Embryonic facial prominence (tissue), 1 donor: ENCODE measurements at regions not wholly inside any gene's neighbourhood (a gene's known extent, or its start where the extent isn't known, plus 50 kb on each side); places are given as distances from the start of the nearest gene placed in this dataset.

Source experiments
- DNase-seq: peaks from one replicate; pipeline ENCODE4 v3.0.0-alpha.2; 2016; ENCODE audit errors: extremely low spot score

GRCh38 chr7:118696879-118697278 lies 472.4 kb downstream of the ANKRD7 start:
- no peak for DNase-seq

GRCh38 chr7:118699222-118699621 lies 474.7 kb downstream of the ANKRD7 start:
- DNase-seq: no peak

- DNase-seq: no peak
These were observed 484.2 kb downstream of the ANKRD7 start for GRCh38 chr7:118708741-118709140.

- no peak for DNase-seq
These were observed 487.2 kb downstream of the ANKRD7 start for GRCh38 chr7:118711688-118712087.

GRCh38 chr7:118713039-118713438 lies 488.5 kb downstream of the ANKRD7 start:
- DNase-seq: no peak

GRCh38 chr7:118720632-118721031 lies 496.1 kb downstream of the ANKRD7 start:
- no peak for DNase-seq

GRCh38 chr7:118731854-118732253 lies 507.4 kb downstream of the ANKRD7 start:
- DNase-seq: no peak

GRCh38 chr7:118734541-118734940 lies 510.0 kb downstream of the ANKRD7 start:
- DNase-seq: no peak

- no peak for DNase-seq
These were observed 510.9 kb downstream of the ANKRD7 start for GRCh38 chr7:118735441-118735840.

GRCh38 chr7:118737935-118738334 lies 513.4 kb downstream of the ANKRD7 start:
- no peak for DNase-seq

GRCh38 chr7:118745927-118746326 lies 521.4 kb downstream of the ANKRD7 start:
- DNase-seq: no peak

GRCh38 chr7:118747473-118747872 lies 523.0 kb downstream of the ANKRD7 start:
- DNase-seq: no peak

GRCh38 chr7:118753479-118753878 lies 529.0 kb downstream of the ANKRD7 start:
- DNase-seq: no peak

- no peak for DNase-seq
These were observed 530.1 kb downstream of the ANKRD7 start for GRCh38 chr7:118754608-118755007.

GRCh38 chr7:118755067-118755625 lies 530.6 kb downstream of the ANKRD7 start:
- no peak for DNase-seq

- DNase-seq: no peak
These were observed 532.6 kb downstream of the ANKRD7 start for GRCh38 chr7:118757066-118757465.

GRCh38 chr7:118758582-118758981 lies 534.1 kb downstream of the ANKRD7 start:
- DNase-seq: no peak

- DNase-seq: no peak
These were observed 535.4 kb downstream of the ANKRD7 start for GRCh38 chr7:118759921-118760320.

GRCh38 chr7:118762451-118762850 lies 537.9 kb downstream of the ANKRD7 start:
- no peak for DNase-seq

- no peak for DNase-seq
These were observed 539.7 kb downstream of the ANKRD7 start for GRCh38 chr7:118764221-118764620.

GRCh38 chr7:118771672-118772071 lies 547.2 kb downstream of the ANKRD7 start:
- DNase-seq: no peak

GRCh38 chr7:118777308-118777707 lies 552.8 kb downstream of the ANKRD7 start:
- DNase-seq: no peak

GRCh38 chr7:118792682-118793081 lies 568.2 kb downstream of the ANKRD7 start:
- DNase-seq: no peak

- DNase-seq: no peak
These were observed 569.1 kb downstream of the ANKRD7 start for GRCh38 chr7:118793582-118793981.
